HepG2 (cell line): ENCODE measurements at regions not wholly inside any gene's neighbourhood (a gene's known extent, or its start where the extent isn't known, plus 50 kb on each side); places are given as distances from the start of the nearest gene placed in this dataset.

Experiments used
- ATAC-seq: fragments of 200-7000 bp; cut with Tn5 transposase; 3 replicates; pipeline ENCODE4 v1.9.1; 2020; ENCODE audit warnings: mild to moderate bottlenecking, moderate library complexity
- BruUV-seq: library from RNA; stranded (reverse); fragments of 400-500 nt; replicated peaks from 2 replicates; lab custom pipeline; 2021; lab: Mats Ljungman, UMichigan
- CTCF ChIA-PET: fragments of 300-600 bp; formaldehyde crosslinking; extraction: SDS; loops from one replicate; lab custom pipeline; 2021; ENCODE audit warnings: low total read pairs, inconsistent platforms, low intra/inter-chr PET ratio; lab: Yijun Ruan, JAX
- POLR2A ChIA-PET: fragments of 350-600 bp; sonication (Branson Sonifier 250); formaldehyde crosslinking; loops from one replicate; lab custom pipeline; 2020; ENCODE audit warnings: antibody characterized with exemption, inconsistent platforms; lab: Yijun Ruan, JAX
- DNase-seq: peaks from one replicate; pipeline ENCODE4 v3.0.0-alpha.2; 2015; ENCODE audit warnings: low spot score
- FAIRE-seq: peaks from 3 replicates; lab custom pipeline; 2011; peaks lifted over from hg19 to GRCh38; lab: Jason Lieb, UNC
- H2AFZ ChIP-seq: one replicate; pipeline ENCODE4 v1.6.1; 2011; ENCODE audit warnings: low read length, inconsistent platforms
- H3K27ac ChIP-seq: fragments of 300-600 bp; 3 replicates; pipeline ENCODE4 v1.8.0; 2011; ENCODE audit warnings: mixed run types, mild to moderate bottlenecking, mixed read lengths, low read length, inconsistent platforms; ENCODE audit not compliant: insufficient read depth; ENCODE audit errors: extremely low read length
- H3K27me3 ChIP-seq, 2 experiments: fragments of 200-600 bp in 1 of 2; 2 replicates in 1 of 2; 3 replicates in 1 of 2; pipeline versions ENCODE4 v1.6.0 to v1.8.0; 2011; ENCODE audit warnings: low read length in 2 of 2, mild to moderate bottlenecking in 2 of 2, moderate library complexity in 2 of 2, inconsistent platforms in 1 of 2; ENCODE audit not compliant: insufficient read depth in 2 of 2, control insufficient read depth in 1 of 2
- H3K36me3 ChIP-seq, 2 experiments: fragments of 200-600 bp in 1 of 2; replicated peaks in 1 of 2; 2 replicates in 1 of 2; 3 replicates in 1 of 2; pipeline versions ENCODE4 v1.5.1 to v1.8.0; 2011; ENCODE audit warnings: low read length in 2 of 2, inconsistent platforms in 1 of 2; ENCODE audit not compliant: insufficient read depth in 2 of 2, control insufficient read depth in 1 of 2
- H3K4me1 ChIP-seq: 2 replicates; pipeline ENCODE4 v1.5.1; 2012; ENCODE audit warnings: low read length, inconsistent platforms; ENCODE audit not compliant: insufficient read depth
- H3K4me2 ChIP-seq: 2 replicates; pipeline ENCODE4 v1.6.0; 2011; ENCODE audit warnings: low read depth, low read length, inconsistent platforms
- H3K4me3 ChIP-seq, 3 experiments: fragments of 200-600 bp in 1 of 3; sonication (generic), shearing (Covaris generic) in 1 of 3; replicated peaks in 1 of 3; 2 replicates each; pipeline ENCODE4 v1.5.1; 2011 to 2016; ENCODE audit warnings: low read length in 3 of 3, inconsistent platforms in 2 of 3, low read depth in 2 of 3, mild to moderate bottlenecking in 2 of 3, control low read depth in 1 of 3, mixed read lengths in 1 of 3; ENCODE audit not compliant: insufficient read depth in 1 of 3
- H3K79me2 ChIP-seq: one replicate; pipeline ENCODE4 v1.6.1; 2011; ENCODE audit warnings: low read length, inconsistent platforms; ENCODE audit not compliant: insufficient read depth
- H3K9ac ChIP-seq: 2 replicates; pipeline ENCODE4 v1.6.0; 2011; ENCODE audit warnings: mild to moderate bottlenecking, low read depth, low read length, inconsistent platforms; ENCODE audit not compliant: insufficient read depth
- H3K9me3 ChIP-seq: 2 replicates; pipeline ENCODE4 v1.5.1; 2012; ENCODE audit warnings: mild to moderate bottlenecking, low read length
- H4K20me1 ChIP-seq: 2 replicates; pipeline ENCODE4 v1.6.0; 2011; ENCODE audit warnings: inconsistent platforms, mild to moderate bottlenecking, low read length, moderate library complexity; ENCODE audit not compliant: insufficient read depth
- FOXJ3 ChIP-seq: sonication (generic); formaldehyde crosslinking; IDR thresholded peaks from 2 replicates; pipeline ENCODE4 v1.4.0; 2020; ENCODE audit warnings: missing genetic modification reagents, mild to moderate bottlenecking, borderline replicate concordance
- NR2F1 ChIP-seq, 2 experiments: fragments of 450-650 bp in 1 of 2; formaldehyde crosslinking in 1 of 2; IDR thresholded peaks; 2 replicates each; pipeline versions ENCODE4 v1.5.0 to v1.6.1; 2016 to 2020; ENCODE audit warnings: mild to moderate bottlenecking in 1 of 2, missing compliant biosample characterization in 1 of 2, missing genetic modification reagents in 1 of 2, moderate library complexity in 1 of 2
- PLRG1 ChIP-seq: fragments of 450-650 bp; conservative IDR thresholded peaks from 2 replicates; pipeline ENCODE4 v1.6.1; 2016
- PRDM10 ChIP-seq: sonication (generic); formaldehyde crosslinking; IDR thresholded peaks from 2 replicates; pipeline ENCODE4 v1.4.0; 2020; ENCODE audit warnings: low read depth, missing genetic modification reagents
- THAP11 ChIP-seq: IDR thresholded peaks from 2 replicates; pipeline ENCODE4 v1.6.1; 2016; ENCODE audit warnings: missing biosample characterization, missing genetic modification reagents
- ZNF710 ChIP-seq: sonication (generic); formaldehyde crosslinking; IDR thresholded peaks from 2 replicates; pipeline ENCODE4 v1.5.0; 2020; ENCODE audit warnings: mild to moderate bottlenecking, missing genetic modification reagents, borderline replicate concordance
- WGBS: methylation state at CpG from one replicate; pipeline ENCODE4 v1.1.6; 2017; ENCODE audit warnings: low lambda C conversion rate; 5-methylcytosine and 5-hydroxymethylcytosine counted together
- in situ Hi-C: cut with HindIII; loops from 2 replicates; pipeline ENCODE4 v1.10.0; 2017; ENCODE audit warnings: low pct_unique_long_range_greater_than_20kb; ENCODE audit not compliant: extremely low pct_ligation_motif_present
- intact Hi-C: fragments of 100-400 bp; cut with micrococcal nuclease; formaldehyde crosslinking; loops from one replicate; pipeline ENCODE4 v1.10.0; 2022; ENCODE audit not compliant: unreplicated experiment

- H4K20me1 ChIP-seq = no peaks in the 10 kb centered on the region
- intact Hi-C loops (no loop called here), in situ Hi-C loops (no loop called here)
- ChIA-PET CTCF (no interaction called here), POLR2A (no interaction called here)
- no peak overlapping the region for H2AFZ ChIP-seq
- H3K27ac ChIP-seq = no peak overlapping the region
- no peaks in the 10 kb centered on the region for H3K27me3 ChIP-seq
- no peaks in the 10 kb centered on the region for H3K36me3 ChIP-seq
- TF ChIP-seq THAP11 (no peak), FOXJ3 (CRISPR knock-in tag) (no peak), PLRG1 (no peak), NR2F1 (CRISPR knock-in tag; IDR thresholded peaks at IDR 0.05) (no peak), ZNF710 (CRISPR knock-in tag) (no peak), PRDM10 (no peak)
- H3K79me2 ChIP-seq = no peaks in the 10 kb centered on the region
- BruUV-seq = no TSS peak
- H3K4me1 ChIP-seq = no peaks in the 10 kb centered on the region
- 4% methylated on average over 10 of the region's 10 CpGs for WGBS
- H3K4me2 ChIP-seq = no peak overlapping the region
- 0 out of 2 replicates have a peak, but pooled peaks cover 4% of the 10 kb centered on the region for H3K9me3 ChIP-seq
- no peak overlapping the region for H3K4me3 ChIP-seq
- FAIRE-seq (no peak), ATAC-seq (no peak), DNase-seq (no peak)
- H3K9ac ChIP-seq = no peak overlapping the region
Measured at GRCh38 chr2:75381032-75381431, 179.7 kb downstream of the EVA1A start.
